Smooth muscle cell (in vitro differentiated cells): ENCODE measurements at regions not wholly inside any gene's neighbourhood (a gene's known extent, or its start where the extent isn't known, plus 50 kb on each side); places are given as distances from the start of the nearest gene placed in this dataset.

Experiments used
- DNase-seq: peaks from one replicate; lab custom pipeline; 2025; ENCODE audit not compliant: unreplicated experiment; lab: John Stamatoyannopoulos, UW
- H2AFZ ChIP-seq: fragments of 200-600 bp; sonication (generic); 2 replicates; pipeline ENCODE4 v1.6.0; 2016; ENCODE audit warnings: antibody characterized with exemption, low read depth, mild to moderate bottlenecking
- H3F3A ChIP-seq: fragments of 200-600 bp; sonication (generic); 2 replicates; pipeline ENCODE4 v1.6.0; 2017; ENCODE audit warnings: antibody characterized with exemption, low read depth
- H3K27ac ChIP-seq: fragments of 200-600 bp; sonication (generic); 2 replicates; pipeline ENCODE4 v1.5.1; 2016; ENCODE audit warnings: low read depth, mild to moderate bottlenecking
- H3K27me3 ChIP-seq: fragments of 200-600 bp; sonication (generic); 2 replicates; pipeline ENCODE4 v1.6.1; 2016; ENCODE audit warnings: low read depth, mild to moderate bottlenecking
- H3K36me3 ChIP-seq: fragments of 200-600 bp; sonication (generic); 2 replicates; pipeline ENCODE4 v1.5.1; 2016; ENCODE audit warnings: low read depth
- H3K4me1 ChIP-seq: fragments of 200-600 bp; sonication (generic); 2 replicates; pipeline ENCODE4 v1.5.1; 2016; ENCODE audit warnings: low read depth
- H3K4me2 ChIP-seq: fragments of 200-600 bp; sonication (generic); 2 replicates; pipeline ENCODE4 v1.6.0; 2016; ENCODE audit warnings: mild to moderate bottlenecking
- H3K4me3 ChIP-seq: fragments of 200-600 bp; sonication (generic); 2 replicates; pipeline ENCODE4 v1.5.1; 2016; ENCODE audit warnings: mild to moderate bottlenecking
- H3K79me2 ChIP-seq: fragments of 200-600 bp; sonication (generic); 2 replicates; pipeline ENCODE4 v1.6.0; 2016; ENCODE audit warnings: low read depth, mild to moderate bottlenecking
- H3K9ac ChIP-seq: fragments of 200-600 bp; sonication (generic); 2 replicates; pipeline ENCODE4 v1.6.0; 2016; ENCODE audit warnings: low read depth
- H3K9me3 ChIP-seq: fragments of 200-600 bp; sonication (generic); replicated peaks from 2 replicates; pipeline ENCODE4 v1.5.1; 2016; ENCODE audit warnings: low read depth
- H4K20me1 ChIP-seq: fragments of 200-600 bp; sonication (generic); 2 replicates; pipeline ENCODE4 v1.6.0; 2016; ENCODE audit warnings: low read depth
- WGBS: methylation state at CpG from one replicate; pipeline ENCODE4 v1.1.7; 2016; ENCODE audit warnings: low lambda C conversion rate; 5-methylcytosine and 5-hydroxymethylcytosine counted together
- TF ChIP-seq, protein P1 (sequence below): fragments of 200-600 bp; sonication (generic); IDR thresholded peaks from 2 replicates; pipeline ENCODE4 v1.5.1; 2017; ENCODE audit warnings: borderline replicate concordance, mild to moderate bottlenecking, antibody characterized with exemption; ENCODE audit not compliant: insufficient read depth, poor library complexity, severe bottlenecking

DNA sequence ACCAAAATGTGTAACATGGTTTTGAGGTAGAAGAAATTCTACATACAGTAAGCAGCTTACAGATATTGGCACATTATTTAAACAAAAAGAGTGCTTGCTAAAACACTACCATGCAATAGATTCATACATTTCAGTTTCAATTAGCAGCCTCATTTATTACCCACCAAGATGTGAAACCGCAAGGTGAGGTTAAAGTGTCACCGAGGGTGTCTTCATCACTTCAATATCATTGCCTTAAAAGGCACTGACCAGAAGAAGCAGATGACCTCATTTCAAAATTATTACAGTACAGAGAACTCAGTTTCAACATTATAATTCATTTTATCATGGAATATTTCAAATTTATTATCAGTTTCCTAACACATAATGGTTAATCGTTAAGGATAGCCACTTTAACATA, 302.2 kb downstream of the ISL1 start:
- Histone ChIP-seq H3K27ac (no peak overlapping the region), H3K9ac (no peak overlapping the region), H3K27me3 (no peaks in the 10 kb centered on the region), H2AFZ (no peak overlapping the region), H3K4me1 (no peaks in the 10 kb centered on the region), H3K4me3 (no peak overlapping the region), H3K79me2 (no peaks in the 10 kb centered on the region), H3K36me3 (no peaks in the 10 kb centered on the region), H3F3A (no peaks in the 10 kb centered on the region), H3K9me3 (no peaks in the 10 kb centered on the region), H4K20me1 (no peaks in the 10 kb centered on the region), H3K4me2 (no peak overlapping the region)
- TF ChIP-seq, protein P1, sequence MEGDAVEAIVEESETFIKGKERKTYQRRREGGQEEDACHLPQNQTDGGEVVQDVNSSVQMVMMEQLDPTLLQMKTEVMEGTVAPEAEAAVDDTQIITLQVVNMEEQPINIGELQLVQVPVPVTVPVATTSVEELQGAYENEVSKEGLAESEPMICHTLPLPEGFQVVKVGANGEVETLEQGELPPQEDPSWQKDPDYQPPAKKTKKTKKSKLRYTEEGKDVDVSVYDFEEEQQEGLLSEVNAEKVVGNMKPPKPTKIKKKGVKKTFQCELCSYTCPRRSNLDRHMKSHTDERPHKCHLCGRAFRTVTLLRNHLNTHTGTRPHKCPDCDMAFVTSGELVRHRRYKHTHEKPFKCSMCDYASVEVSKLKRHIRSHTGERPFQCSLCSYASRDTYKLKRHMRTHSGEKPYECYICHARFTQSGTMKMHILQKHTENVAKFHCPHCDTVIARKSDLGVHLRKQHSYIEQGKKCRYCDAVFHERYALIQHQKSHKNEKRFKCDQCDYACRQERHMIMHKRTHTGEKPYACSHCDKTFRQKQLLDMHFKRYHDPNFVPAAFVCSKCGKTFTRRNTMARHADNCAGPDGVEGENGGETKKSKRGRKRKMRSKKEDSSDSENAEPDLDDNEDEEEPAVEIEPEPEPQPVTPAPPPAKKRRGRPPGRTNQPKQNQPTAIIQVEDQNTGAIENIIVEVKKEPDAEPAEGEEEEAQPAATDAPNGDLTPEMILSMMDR: no peak
- no peak for DNase-seq
- 80% methylated on average over 3 of the region's 3 CpGs for WGBS

DNA sequence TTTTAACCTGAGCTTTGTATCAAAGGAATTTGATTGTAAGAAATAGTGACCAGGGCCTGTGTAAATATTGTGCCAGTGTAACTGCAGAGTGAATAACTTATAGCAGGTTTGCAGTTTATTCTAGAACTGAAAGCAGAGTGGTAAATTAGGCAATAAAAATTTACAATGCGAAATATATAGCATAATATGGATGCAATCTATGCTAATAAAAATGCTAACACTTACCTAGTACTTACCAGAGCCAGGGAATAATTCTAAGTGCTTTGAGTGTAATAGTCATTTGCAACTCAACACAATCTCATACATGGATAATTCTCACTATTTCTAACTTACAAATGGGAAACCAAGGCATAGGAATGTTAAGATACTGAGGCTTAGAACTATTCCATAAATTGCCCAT, 303.4 kb downstream of the ISL1 start:
- Histone ChIP-seq H3K4me3 (no peak overlapping the region), H3K9me3 (no peaks in the 10 kb centered on the region), H3K27me3 (no peaks in the 10 kb centered on the region), H3K36me3 (no peaks in the 10 kb centered on the region), H3K9ac (no peak overlapping the region), H2AFZ (no peak overlapping the region), H3K79me2 (no peaks in the 10 kb centered on the region), H3F3A (no peaks in the 10 kb centered on the region), H3K4me2 (no peak overlapping the region), H3K27ac (no peak overlapping the region), H3K4me1 (no peaks in the 10 kb centered on the region), H4K20me1 (no peaks in the 10 kb centered on the region)
- 85% methylated on average over 1 of the region's 1 CpG for WGBS
- DNase-seq: no peak
- TF ChIP-seq, protein P1: no peak

DNA sequence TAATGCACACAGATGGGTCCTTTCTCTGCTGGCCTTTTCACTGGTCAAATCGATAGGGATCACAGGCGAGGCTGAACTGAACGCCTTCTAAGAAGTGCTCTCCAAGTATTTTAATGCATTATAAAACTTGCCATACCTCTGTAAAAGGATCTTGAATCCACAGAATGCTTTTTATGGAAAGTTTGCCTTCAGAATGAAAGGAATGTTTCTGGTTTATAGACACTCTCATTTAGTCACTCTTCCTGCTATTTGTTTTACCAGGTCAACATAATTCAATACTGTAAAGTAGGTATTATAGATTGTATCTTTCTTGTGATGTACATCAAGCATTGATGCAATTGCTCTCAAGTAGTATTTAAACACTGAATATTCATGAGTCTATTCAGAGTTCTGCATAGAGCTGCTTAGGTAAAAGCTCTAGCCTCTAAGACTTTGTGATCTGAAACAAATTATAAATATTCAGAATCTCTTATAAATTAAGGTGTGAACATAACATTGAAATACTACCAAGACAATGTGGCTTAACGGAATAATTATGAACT, 308.4 kb downstream of the ISL1 start:
- no peaks in the 10 kb centered on the region for H4K20me1 ChIP-seq
- H3K9me3 ChIP-seq: no peaks in the 10 kb centered on the region
- no peak overlapping the region for H2AFZ ChIP-seq
- no peaks in the 10 kb centered on the region for H3K27me3 ChIP-seq
- no peak overlapping the region for H3K27ac ChIP-seq
- no peaks in the 10 kb centered on the region for H3K36me3 ChIP-seq
- H3K79me2 ChIP-seq: no peaks in the 10 kb centered on the region
- H3K4me2 ChIP-seq: no peak overlapping the region
- DNase-seq: no peak
- TF ChIP-seq, protein P1: no peak
- no peaks in the 10 kb centered on the region for H3K4me1 ChIP-seq
- H3K9ac ChIP-seq: no peak overlapping the region
- H3K4me3 ChIP-seq: no peak overlapping the region
- H3F3A ChIP-seq: no peaks in the 10 kb centered on the region
- WGBS: 87% methylated on average over 4 of the region's 4 CpGs

DNA sequence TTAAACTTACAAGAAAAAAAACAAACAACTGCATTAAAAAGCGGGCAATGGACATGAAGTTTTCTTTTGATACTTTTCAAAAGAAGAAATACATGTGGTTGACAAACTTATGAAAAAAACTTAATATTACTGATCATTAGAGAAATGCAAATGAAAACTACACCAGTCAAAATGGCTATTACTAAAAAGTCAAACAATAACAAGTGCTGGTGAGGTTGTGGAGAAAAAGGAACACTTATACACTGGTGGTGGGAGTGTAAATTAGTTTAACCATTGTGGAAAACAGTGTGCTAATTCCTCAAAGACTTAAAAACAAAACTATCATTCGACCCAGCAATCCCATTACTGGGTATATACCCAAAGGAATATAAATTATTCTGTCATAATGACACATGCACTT, 311.6 kb downstream of the ISL1 start:
- no peak overlapping the region for H3K4me3 ChIP-seq
- no peak overlapping the region for H3K27ac ChIP-seq
- no peaks in the 10 kb centered on the region for H3K9me3 ChIP-seq
- no peaks in the 10 kb centered on the region for H3K4me1 ChIP-seq
- DNase-seq: no peak
- no peak overlapping the region for H2AFZ ChIP-seq
- H3K9ac ChIP-seq: no peak overlapping the region
- no peaks in the 10 kb centered on the region for H3F3A ChIP-seq
- no peaks in the 10 kb centered on the region for H3K79me2 ChIP-seq
- no peaks in the 10 kb centered on the region for H3K27me3 ChIP-seq
- 68% methylated on average over 2 of the region's 2 CpGs for WGBS
- H3K36me3 ChIP-seq: no peaks in the 10 kb centered on the region
- no peaks in the 10 kb centered on the region for H4K20me1 ChIP-seq
- no peak overlapping the region for H3K4me2 ChIP-seq
- TF ChIP-seq, protein P1: no peak
